ENCODE measurements at regions not wholly inside any gene's neighbourhood (a gene's known extent, or its start where the extent isn't known, plus 50 kb on each side); places are given as distances from the start of the nearest gene placed in this dataset.

GRCh38 chr3:17852217-17852616 lies 109.8 kb upstream of the TBC1D5 start:
- TF ChIP-seq POLR2A (IDR thresholded peaks at IDR 0.05; ENCODE audit: low read depth, low read length) = no peak
- no peak for TF ChIP-seq POLR2AphosphoS5 (IDR thresholded peaks at IDR 0.05; ENCODE audit: low read depth, low read length)

All from GM12892 (cell line).